Fibroblast of the aortic adventitia (primary cell): ENCODE measurements at regions not wholly inside any gene's neighbourhood (a gene's known extent, or its start where the extent isn't known, plus 50 kb on each side); places are given as distances from the start of the nearest gene placed in this dataset.
"Not testable (repeated sequence)": the region's sequence is repeated elsewhere in the genome, so short reads cannot be mapped to it uniquely, and the experiment has no call there.

Experiments used
- DNase-seq: peaks from one replicate; pipeline ENCODE4 v3.0.0-alpha.2; 2010; ENCODE audit warnings: low read depth
- H3K4me3 ChIP-seq: 2 replicates; pipeline ENCODE4 v1.5.1; 2011; ENCODE audit warnings: low read depth, mild to moderate bottlenecking, control low read depth, low read length, moderate library complexity
- TF ChIP-seq, protein P1 (sequence below): IDR thresholded peaks from 2 replicates; pipeline ENCODE4 v1.5.1; 2011; ENCODE audit warnings: mild to moderate bottlenecking, low read length, control low read depth, inconsistent platforms; ENCODE audit not compliant: insufficient read depth

DNA sequence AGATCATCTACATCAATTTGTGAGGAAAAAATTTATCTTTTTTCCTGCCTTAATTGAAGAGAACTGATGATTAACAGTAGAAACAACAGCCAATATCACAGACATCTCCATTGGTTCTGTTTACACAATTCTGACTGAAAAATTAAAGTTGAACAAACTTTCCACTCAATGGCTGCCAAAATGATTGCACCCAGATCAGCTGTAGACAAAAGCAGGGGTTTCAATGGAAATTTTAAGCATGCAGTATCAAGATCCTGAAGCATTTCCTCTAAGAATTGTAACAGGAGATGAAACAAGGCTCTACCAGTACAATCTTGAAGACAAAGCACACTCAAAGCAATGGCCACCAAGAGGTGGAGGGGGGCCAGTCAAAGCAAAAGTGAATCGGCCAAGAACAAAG, 231.6 kb upstream of the KRR1 start:
- TF ChIP-seq, protein P1, sequence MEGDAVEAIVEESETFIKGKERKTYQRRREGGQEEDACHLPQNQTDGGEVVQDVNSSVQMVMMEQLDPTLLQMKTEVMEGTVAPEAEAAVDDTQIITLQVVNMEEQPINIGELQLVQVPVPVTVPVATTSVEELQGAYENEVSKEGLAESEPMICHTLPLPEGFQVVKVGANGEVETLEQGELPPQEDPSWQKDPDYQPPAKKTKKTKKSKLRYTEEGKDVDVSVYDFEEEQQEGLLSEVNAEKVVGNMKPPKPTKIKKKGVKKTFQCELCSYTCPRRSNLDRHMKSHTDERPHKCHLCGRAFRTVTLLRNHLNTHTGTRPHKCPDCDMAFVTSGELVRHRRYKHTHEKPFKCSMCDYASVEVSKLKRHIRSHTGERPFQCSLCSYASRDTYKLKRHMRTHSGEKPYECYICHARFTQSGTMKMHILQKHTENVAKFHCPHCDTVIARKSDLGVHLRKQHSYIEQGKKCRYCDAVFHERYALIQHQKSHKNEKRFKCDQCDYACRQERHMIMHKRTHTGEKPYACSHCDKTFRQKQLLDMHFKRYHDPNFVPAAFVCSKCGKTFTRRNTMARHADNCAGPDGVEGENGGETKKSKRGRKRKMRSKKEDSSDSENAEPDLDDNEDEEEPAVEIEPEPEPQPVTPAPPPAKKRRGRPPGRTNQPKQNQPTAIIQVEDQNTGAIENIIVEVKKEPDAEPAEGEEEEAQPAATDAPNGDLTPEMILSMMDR, result no peak
- no peak overlapping the region for H3K4me3 ChIP-seq
- peak; percentile 51 for DNase-seq

DNA sequence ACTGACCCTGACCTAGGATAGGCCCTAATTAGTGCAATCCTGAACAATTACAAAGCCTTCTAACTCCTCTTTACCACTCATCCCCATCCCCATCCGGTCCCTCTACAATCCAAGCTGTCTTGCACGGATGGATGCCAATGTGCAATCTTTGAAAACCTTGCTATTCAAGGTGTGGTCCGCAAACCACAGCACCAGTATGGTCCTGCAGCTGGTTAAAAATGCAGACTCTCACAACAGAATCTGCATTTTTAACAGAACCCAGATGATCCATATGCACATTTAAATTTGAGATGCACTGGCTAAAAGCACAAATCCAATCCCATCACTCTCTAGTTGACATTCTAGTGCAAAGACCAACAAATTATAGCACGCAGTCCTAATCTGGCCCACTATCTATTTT, 230.6 kb upstream of the KRR1 start:
- TF ChIP-seq, protein P1, result no peak
- DNase-seq, result no peak
- H3K4me3 ChIP-seq, result no peak overlapping the region

DNA sequence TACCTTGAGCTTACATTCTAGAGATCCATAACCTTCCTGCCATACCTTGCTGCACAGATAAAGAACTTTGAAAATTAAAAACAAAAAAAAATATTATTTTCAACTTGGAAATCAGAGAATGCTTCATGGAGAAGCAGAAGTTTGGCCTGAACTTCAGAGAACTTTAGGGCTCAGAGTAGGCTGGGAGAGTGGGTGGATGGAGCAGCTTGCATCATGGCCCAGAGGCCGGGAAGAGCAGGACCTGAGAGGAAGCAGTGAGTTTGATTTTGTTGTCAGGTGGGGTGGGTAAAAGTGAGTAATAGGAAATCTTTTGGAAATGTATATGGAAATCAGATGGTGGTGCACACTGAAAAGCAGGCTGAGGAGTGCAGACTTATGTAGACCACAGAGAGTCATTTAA, 228.5 kb upstream of the KRR1 start:
- TF ChIP-seq, protein P1, result no peak
- H3K4me3 ChIP-seq, result no peak overlapping the region
- no peak for DNase-seq

DNA sequence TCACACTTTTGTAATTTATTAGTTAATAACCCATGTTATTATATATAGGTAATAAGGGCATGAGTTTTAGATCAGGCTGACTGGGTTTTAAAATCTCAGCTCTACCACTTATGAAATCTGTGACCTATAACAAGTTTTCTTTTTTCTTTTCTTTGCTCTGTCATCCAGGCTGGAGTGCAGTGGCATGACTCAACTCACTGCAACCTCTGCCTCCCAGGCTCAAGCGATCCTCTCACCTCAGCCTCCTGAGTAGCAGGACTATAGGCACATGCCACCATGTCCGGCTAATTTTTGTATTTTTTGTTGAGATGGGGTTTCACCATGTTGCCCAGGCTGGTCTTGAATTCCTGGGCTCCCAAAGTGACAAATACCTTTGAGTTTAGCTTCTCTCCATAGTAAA, 227.7 kb upstream of the KRR1 start:
- not testable (repeated sequence) for H3K4me3 ChIP-seq, DNase-seq

DNA sequence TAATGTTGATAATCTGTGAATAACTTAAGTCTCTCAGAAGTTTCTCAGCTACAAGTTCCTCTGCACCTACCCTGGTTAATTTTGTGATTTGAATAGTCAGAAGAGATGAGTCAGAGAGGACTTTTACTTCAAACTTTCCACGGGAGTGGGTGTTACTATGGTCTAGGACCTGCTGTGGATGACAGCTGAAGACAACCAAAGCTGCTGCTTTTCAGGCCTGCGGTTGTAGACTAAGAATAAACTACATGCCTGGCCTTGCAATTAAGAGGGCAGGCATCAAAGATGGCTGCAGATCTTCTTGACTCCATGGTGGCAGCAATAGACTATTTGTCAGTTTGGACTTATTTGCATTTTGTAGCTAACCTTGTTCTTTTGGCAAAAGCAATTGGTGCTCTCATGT, 227.1 kb upstream of the KRR1 start:
- DNase-seq, result peak; percentile 34
- TF ChIP-seq, protein P1, result no peak
- H3K4me3 ChIP-seq, result no peak overlapping the region

DNA sequence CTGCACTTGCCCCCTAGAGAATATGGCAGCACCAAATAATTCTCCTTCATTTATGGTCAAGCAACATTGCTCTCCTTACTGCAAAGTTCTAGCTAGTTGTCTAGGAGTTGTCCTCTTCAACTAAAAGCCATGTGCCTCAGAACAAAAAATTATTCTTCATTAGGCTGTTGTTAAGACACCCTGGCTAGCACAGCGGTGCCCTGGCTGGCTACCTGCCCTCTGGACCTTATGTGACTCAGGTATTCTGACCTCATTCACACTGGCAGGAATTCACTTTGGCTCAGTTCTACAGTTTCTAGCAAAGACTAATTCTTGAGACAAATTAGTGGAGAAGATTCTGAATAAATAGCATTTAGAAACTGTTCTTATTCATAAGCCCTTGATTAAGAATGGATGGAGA, 224.4 kb upstream of the KRR1 start:
- DNase-seq, result peak; percentile 40
- H3K4me3 ChIP-seq, result no peak overlapping the region
- TF ChIP-seq, protein P1, result no peak

DNA sequence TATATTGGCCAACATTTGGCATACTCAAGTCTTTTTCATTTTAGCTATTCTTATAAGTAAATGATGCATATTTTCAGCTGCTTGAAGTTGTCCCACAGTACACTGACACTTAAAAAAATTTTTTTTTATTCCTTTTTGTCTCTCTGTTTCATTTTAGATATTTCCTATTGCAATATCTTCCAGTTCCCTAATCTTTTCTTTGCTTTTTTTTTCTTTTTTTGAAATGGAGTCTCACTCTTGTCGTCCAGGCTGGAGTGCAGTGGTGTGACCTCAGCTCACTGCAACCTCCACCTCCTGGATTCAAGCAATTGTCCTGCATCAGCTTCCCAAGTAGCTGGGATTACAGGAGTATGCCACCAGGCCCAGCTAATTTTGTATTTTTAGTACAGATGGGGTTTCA, 217.4 kb upstream of the KRR1 start:
- H3K4me3 ChIP-seq, result no peak overlapping the region
- TF ChIP-seq, protein P1, result no peak
- DNase-seq, result no peak

DNA sequence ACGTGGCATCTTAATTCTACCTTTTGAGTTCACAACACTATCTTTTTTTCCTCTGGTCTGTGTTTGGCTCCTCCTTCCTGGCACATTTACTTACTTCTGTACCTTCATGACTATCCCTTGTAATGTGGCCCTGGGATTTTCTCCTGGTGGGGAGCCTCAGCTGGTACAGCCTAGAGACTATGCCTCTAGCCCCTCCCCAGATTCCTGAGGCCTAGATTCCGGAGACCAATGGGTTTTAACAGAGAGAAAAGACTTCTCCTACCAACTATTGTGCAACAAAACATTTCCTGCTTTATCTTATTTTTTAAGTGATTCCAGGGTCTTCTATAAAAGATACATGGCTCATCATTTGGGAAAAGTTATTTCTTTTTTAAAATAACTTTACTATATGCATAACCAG, 216.2 kb upstream of the KRR1 start:
- no peak overlapping the region for H3K4me3 ChIP-seq
- TF ChIP-seq, protein P1, result no peak
- DNase-seq, result no peak
